SK-N-SH (cell line): ENCODE measurements at regions not wholly inside any gene's neighbourhood (a gene's known extent, or its start where the extent isn't known, plus 50 kb on each side); places are given as distances from the start of the nearest gene placed in this dataset.

Experiments
- CTCF ChIA-PET: fragments of 300-600, 350-600 bp; formaldehyde crosslinking; extraction: SDS; loops from one replicate; lab custom pipeline; 2021; lab: Yijun Ruan, JAX
- POLR2A ChIA-PET: fragments of 350-600 bp; sonication (Branson Sonifier 250); formaldehyde crosslinking; extraction: SDS; loops from one replicate; lab custom pipeline; 2020; ENCODE audit warnings: antibody characterized with exemption, inconsistent platforms; lab: Yijun Ruan, JAX
- DNase-seq: peaks from one replicate; pipeline ENCODE4 v3.0.0; 2012
- H2AFZ ChIP-seq: fragments of 200-600 bp; sonication (generic); 2 replicates; pipeline ENCODE4 v1.8.1; 2016; ENCODE audit warnings: antibody characterized with exemption, mild to moderate bottlenecking, low read depth
- H3F3A ChIP-seq: fragments of 200-600 bp; sonication (generic); replicated peaks from 2 replicates; pipeline ENCODE3; 2016; ENCODE audit warnings: antibody characterized with exemption, mild to moderate bottlenecking; ENCODE audit not compliant: insufficient read depth
- H3K27ac ChIP-seq, 2 experiments: fragments of 200-500 bp in 1 of 2; fragments of 200-600 bp in 1 of 2; sonication (Bioruptor generic) in 1 of 2; sonication (generic), shearing (Covaris generic) in 1 of 2; 2 replicates each; pipeline versions ENCODE4 v1.5.1 to v1.6.1; 2014 to 2016; ENCODE audit warnings: low read depth in 2 of 2, inconsistent platforms in 1 of 2, low read length in 1 of 2, mild to moderate bottlenecking in 1 of 2, mixed read lengths in 1 of 2
- H3K27me3 ChIP-seq: fragments of 200-600 bp; sonication (generic), shearing (Covaris generic); 2 replicates; pipeline ENCODE4 v1.6.1; 2016; ENCODE audit warnings: mixed run types; ENCODE audit not compliant: insufficient read depth
- H3K36me3 ChIP-seq, 2 experiments: fragments of 200-500 bp in 1 of 2; fragments of 200-600 bp in 1 of 2; sonication (Bioruptor generic) in 1 of 2; sonication (generic) in 1 of 2; replicated peaks in 1 of 2; 2 replicates each; pipeline versions ENCODE3 to v1.5.1; 2014 to 2016; ENCODE audit warnings: low read length in 1 of 2, mild to moderate bottlenecking in 1 of 2; ENCODE audit not compliant: insufficient read depth in 2 of 2, control insufficient read depth in 1 of 2
- H3K4me1 ChIP-seq, 2 experiments: fragments of 200-500 bp in 1 of 2; fragments of 200-600 bp in 1 of 2; sonication (Bioruptor generic) in 1 of 2; sonication (generic), shearing (Covaris generic) in 1 of 2; 2 replicates each; pipeline versions ENCODE4 v1.5.1 to v1.6.1; 2014 to 2016; ENCODE audit warnings: low read depth in 1 of 2, low read length in 1 of 2, mixed run types in 1 of 2; ENCODE audit not compliant: insufficient read depth in 2 of 2, control insufficient read depth in 1 of 2
- H3K4me2 ChIP-seq: fragments of 200-600 bp; sonication (generic), shearing (Covaris generic); 2 replicates; pipeline ENCODE4 v1.6.1; 2017; ENCODE audit warnings: mixed run types
- H3K4me3 ChIP-seq, 2 experiments: fragments of 200-500 bp in 1 of 2; fragments of 200-600 bp in 1 of 2; sonication (Bioruptor generic) in 1 of 2; sonication (generic), shearing (Covaris generic) in 1 of 2; 2 replicates each; pipeline versions ENCODE4 v1.5.1 to v1.8.1; 2014 to 2016; ENCODE audit warnings: low read depth in 2 of 2, inconsistent platforms in 1 of 2, low read length in 1 of 2, mild to moderate bottlenecking in 1 of 2, mixed read lengths in 1 of 2, moderate library complexity in 1 of 2
- H3K79me2 ChIP-seq: fragments of 200-600 bp; sonication (generic); 2 replicates; pipeline ENCODE4 v1.8.1; 2017; ENCODE audit warnings: mild to moderate bottlenecking; ENCODE audit not compliant: insufficient read depth
- H3K9ac ChIP-seq: fragments of 200-600 bp; sonication (generic); 2 replicates; pipeline ENCODE4 v1.6.1; 2017; ENCODE audit warnings: mixed run types
- H3K9me2 ChIP-seq: fragments of 200-600 bp; sonication (generic); 2 replicates; pipeline ENCODE4 v1.6.1; 2017; ENCODE audit warnings: mixed run types
- H3K9me3 ChIP-seq: fragments of 200-600 bp; sonication (generic); 2 replicates; pipeline ENCODE4 v1.6.1; 2017; ENCODE audit warnings: mixed run types, mild to moderate bottlenecking, moderate library complexity
- H4K20me1 ChIP-seq: fragments of 200-600 bp; sonication (generic); 2 replicates; pipeline ENCODE4 v1.6.1; 2017; ENCODE audit warnings: mild to moderate bottlenecking, mixed run types; ENCODE audit not compliant: insufficient read depth
- CHD2 ChIP-seq: fragments of 150-350 bp; IDR thresholded peaks from 2 replicates; pipeline ENCODE4 v1.6.1; 2018; ENCODE audit warnings: low read length; ENCODE audit not compliant: partially characterized antibody
- CTCF ChIP-seq: fragments of 200-600 bp; sonication (generic); IDR thresholded peaks from 2 replicates; pipeline ENCODE4 v1.6.1; 2017; ENCODE audit warnings: antibody characterized with exemption, mild to moderate bottlenecking, moderate library complexity
- ELF1 ChIP-seq: IDR thresholded peaks from 2 replicates; pipeline ENCODE4 v1.4.0; 2012
- EZH2phosphoT487 ChIP-seq: fragments of 200-600 bp; sonication (generic); IDR thresholded peaks from 2 replicates; pipeline ENCODE4 v1.6.1; 2017; ENCODE audit warnings: low read depth, mixed run types, mild to moderate bottlenecking, antibody characterized with exemption, moderate library complexity, borderline replicate concordance
- FOSL2 ChIP-seq: IDR thresholded peaks from 2 replicates; pipeline ENCODE4 v1.4.0; 2012; ENCODE audit warnings: low read depth, mild to moderate bottlenecking, moderate library complexity, borderline replicate concordance
- FOXJ3 ChIP-seq: sonication (generic); formaldehyde crosslinking; IDR thresholded peaks from 2 replicates; pipeline ENCODE4 v1.5.1; 2020; ENCODE audit warnings: mild to moderate bottlenecking, missing genetic modification reagents
- FOXM1 ChIP-seq: IDR thresholded peaks from 2 replicates; pipeline ENCODE4 v1.4.0; 2012; ENCODE audit warnings: low read depth, mild to moderate bottlenecking
- MAX ChIP-seq: IDR thresholded peaks from 2 replicates; pipeline ENCODE4 v1.4.0; 2012; ENCODE audit warnings: low read depth
- MEF2A ChIP-seq: IDR thresholded peaks from 2 replicates; pipeline ENCODE4 v1.4.0; 2012; ENCODE audit warnings: low read depth, borderline replicate concordance
- NFIC ChIP-seq: IDR thresholded peaks from 2 replicates; pipeline ENCODE4 v1.4.0; 2012; ENCODE audit warnings: borderline replicate concordance
- NRF1 ChIP-seq: IDR thresholded peaks from 2 replicates; pipeline ENCODE4 v1.6.1; 2012; ENCODE audit warnings: low read depth, mild to moderate bottlenecking, low read length
- PBX3 ChIP-seq: IDR thresholded peaks from 2 replicates; pipeline ENCODE4; 2012
- POLR2AphosphoS5 ChIP-seq: IDR thresholded peaks from 2 replicates; pipeline ENCODE4 v1.6.1; 2012; ENCODE audit warnings: low read depth, low read length
- RCOR1 ChIP-seq: fragments of 150-350 bp; IDR thresholded peaks from 2 replicates; pipeline ENCODE4 v1.6.1; 2017; ENCODE audit warnings: antibody characterized with exemption, low read length
- REST ChIP-seq: IDR thresholded peaks from 2 replicates; pipeline ENCODE4 v1.6.1; 2012; ENCODE audit warnings: mild to moderate bottlenecking, low read depth, low read length, moderate library complexity
- RFX5 ChIP-seq: IDR thresholded peaks from 2 replicates; pipeline ENCODE4 v1.6.1; 2012; ENCODE audit warnings: mild to moderate bottlenecking, improper control_type of control experiment, low read length
- RXRA ChIP-seq: IDR thresholded peaks from 2 replicates; pipeline ENCODE4 v1.4.0; 2012; ENCODE audit warnings: low read depth, mild to moderate bottlenecking, borderline replicate concordance
- SIN3A ChIP-seq: IDR thresholded peaks from 2 replicates; pipeline ENCODE4 v1.6.1; 2012; ENCODE audit warnings: low read depth, mild to moderate bottlenecking, low read length, moderate library complexity, borderline replicate concordance
- SMC3 ChIP-seq: IDR thresholded peaks from 2 replicates; pipeline ENCODE4 v1.6.1; 2012; ENCODE audit warnings: low read depth, low read length, improper control_type of control experiment
- TCF12 ChIP-seq: IDR thresholded peaks from 2 replicates; pipeline ENCODE4 v1.4.0; 2012
- TEAD4 ChIP-seq: IDR thresholded peaks from 2 replicates; pipeline ENCODE4 v1.4.0; 2012; ENCODE audit warnings: mild to moderate bottlenecking, borderline replicate concordance; ENCODE audit not compliant: insufficient read depth
- YY1 ChIP-seq: IDR thresholded peaks from 2 replicates; pipeline ENCODE4 v1.4.0; 2012; ENCODE audit warnings: low read depth, mild to moderate bottlenecking
- WGBS: methylation state at CpG from one replicate; pipeline ENCODE4 v1.1.6; 2017; ENCODE audit warnings: low lambda C conversion rate; 5-methylcytosine and 5-hydroxymethylcytosine counted together

DNA sequence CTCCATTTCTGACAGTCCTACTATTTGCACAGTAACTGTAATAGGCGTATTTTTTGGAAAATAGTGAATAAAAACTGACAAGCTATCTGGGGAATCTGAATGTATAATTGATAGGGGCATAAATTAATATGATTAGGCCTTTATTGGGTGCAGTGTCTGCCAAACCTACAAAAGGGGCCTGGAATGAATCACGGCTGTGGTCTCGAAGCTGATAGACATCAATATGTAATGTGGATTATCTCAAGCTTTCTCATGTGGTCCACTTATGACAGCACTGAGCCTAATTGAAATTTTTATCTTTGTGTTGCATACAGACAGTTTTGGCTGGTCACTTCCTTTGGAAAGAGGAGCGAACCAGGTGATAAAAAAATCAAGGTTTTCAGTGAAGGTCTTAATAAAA lies 450.4 kb downstream of the GPATCH2 start (continued):
- no peak for TF ChIP-seq EZH2phosphoT487
- no peak for TF ChIP-seq CTCF
- TF ChIP-seq SMC3: no peak
- peak; percentile 85 for TF ChIP-seq TCF12
- TF ChIP-seq TEAD4: peak; percentile 48; the same call in 1 of the 2 replicates
- TF ChIP-seq CHD2: peak; percentile 88
- no peak for TF ChIP-seq MEF2A
- no peak for TF ChIP-seq ELF1

DNA sequence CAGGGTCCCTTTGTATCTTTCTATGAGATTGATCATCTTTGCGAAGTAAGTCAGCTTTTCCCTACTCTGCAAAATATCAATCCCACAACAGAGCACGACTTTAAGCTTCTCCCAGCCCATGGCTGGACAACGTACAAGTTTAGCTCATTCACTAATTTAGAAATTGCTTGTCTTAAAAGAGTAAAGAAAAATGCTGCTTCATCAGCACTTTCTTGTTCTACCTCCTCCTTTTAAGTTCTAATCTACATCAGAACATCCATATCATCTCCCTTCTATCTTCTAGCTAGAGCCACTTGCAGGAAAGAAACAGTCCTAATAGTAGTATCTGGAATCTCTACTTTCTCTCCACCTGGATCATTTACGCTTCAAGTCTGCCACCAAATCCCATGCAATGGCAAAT lies 441.2 kb upstream of the ESRRG start:
- 58% methylated on average over 4 of the region's 4 CpGs for WGBS

More for the DNA sequence above, 441.2 kb upstream of the ESRRG start:
- no peaks in the 10 kb centered on the region for H3K9me2 ChIP-seq
- H3K79me2 ChIP-seq: no peaks in the 10 kb centered on the region
- DNase-seq: no peak
- ChIA-PET CTCF (no interaction called here), POLR2A (no interaction called here)
- H3K27ac ChIP-seq: no peak overlapping the region
- no peak overlapping the region for H3K4me3 ChIP-seq
- no peaks in the 10 kb centered on the region for H3K9me3 ChIP-seq
- H3K4me1 ChIP-seq: no peaks in the 10 kb centered on the region
- TF ChIP-seq CTCF: no peak
- no peak for TF ChIP-seq SIN3A
- TF ChIP-seq YY1: no peak
- TF ChIP-seq TEAD4: no peak
- no peak for TF ChIP-seq REST
- no peak for TF ChIP-seq POLR2AphosphoS5
- TF ChIP-seq PBX3: no peak
- TF ChIP-seq CHD2: no peak
- TF ChIP-seq FOXM1: no peak
- no peak for TF ChIP-seq RXRA
- no peak for TF ChIP-seq RFX5
- no peak for TF ChIP-seq MAX
- TF ChIP-seq EZH2phosphoT487: no peak
- no peak for TF ChIP-seq NRF1
- TF ChIP-seq TCF12: no peak
- no peak for TF ChIP-seq NFIC
- TF ChIP-seq FOSL2: no peak
- no peak for TF ChIP-seq FOXJ3 (CRISPR knock-in tag)
- no peak for TF ChIP-seq RCOR1
- no peaks in the 10 kb centered on the region for H3K27me3 ChIP-seq
- no peaks in the 10 kb centered on the region for H4K20me1 ChIP-seq
- H3K36me3 ChIP-seq: no peaks in the 10 kb centered on the region
- H3K4me2 ChIP-seq: no peak overlapping the region
- no peaks in the 10 kb centered on the region for H3F3A ChIP-seq
- H3K9ac ChIP-seq: no peak overlapping the region
- H2AFZ ChIP-seq: no peak overlapping the region
